ENCODE measurements at regions not wholly inside any gene's neighbourhood (a gene's known extent, or its start where the extent isn't known, plus 50 kb on each side); places are given as distances from the start of the nearest gene placed in this dataset.

DNA sequence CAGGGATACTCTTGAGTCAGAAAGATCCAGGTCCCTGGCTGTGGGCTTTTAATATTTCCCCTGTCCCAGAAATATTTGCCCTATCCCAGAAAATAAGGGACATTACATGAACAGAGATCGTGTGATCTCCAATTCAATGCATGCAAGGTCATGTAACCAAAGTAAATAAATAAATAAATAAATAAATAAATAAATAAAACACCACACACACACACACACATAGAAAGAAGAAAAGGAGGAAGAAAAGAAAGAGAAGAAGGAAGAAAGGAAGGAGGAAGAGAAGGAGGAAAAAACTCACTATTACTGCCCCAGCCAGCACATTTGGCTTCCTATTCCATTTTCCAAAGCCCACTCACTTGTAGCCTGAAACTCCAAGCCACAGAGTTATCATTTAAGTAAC, 117.9 kb upstream of the CFAP20DC start:
- Mint-ChIP-seq H3K4me1 (ENCODE audit: low read depth) (no peaks in the 10 kb centered on the region), H3K36me3 (ENCODE audit: low read depth) (no peaks in the 10 kb centered on the region), H3K4me3 (no peak overlapping the region), H3K9me3 (no peaks in the 10 kb centered on the region), H3K27me3 (ENCODE audit: low read depth) (no peaks in the 10 kb centered on the region), H3K27ac (no peak overlapping the region)
- intact Hi-C loops (cut with micrococcal nuclease) = no loop called here
- DNase-seq = no peak
- CTCF ChIA-PET = no interaction called here

DNA sequence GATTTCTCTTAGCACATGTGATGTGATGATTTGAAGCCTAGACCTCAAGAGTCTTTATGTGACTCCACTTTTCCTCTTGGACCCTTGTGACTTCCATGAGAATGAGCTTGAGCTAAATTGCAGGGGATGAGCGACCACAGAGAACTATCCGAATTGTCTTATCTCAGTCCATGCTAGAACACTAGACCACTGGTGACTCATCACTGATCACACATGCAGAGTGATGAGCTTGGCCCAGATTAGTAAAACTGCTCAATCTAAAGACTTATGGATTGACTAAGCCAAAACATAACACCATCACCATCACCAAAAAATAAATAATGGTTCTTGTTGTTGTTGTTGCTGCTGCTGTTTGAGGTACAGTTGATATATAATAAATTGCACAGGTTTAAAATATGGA, 114.1 kb upstream of the CFAP20DC start:
- H3K27ac Mint-ChIP-seq = no peak overlapping the region
- DNase-seq = no peak
- no peaks in the 10 kb centered on the region for H3K9me3 Mint-ChIP-seq
- H3K36me3 Mint-ChIP-seq (ENCODE audit: low read depth) = no peaks in the 10 kb centered on the region
- H3K4me3 Mint-ChIP-seq = no peak overlapping the region
- CTCF ChIA-PET = no interaction called here
- H3K27me3 Mint-ChIP-seq (ENCODE audit: low read depth) = peaks cover 5% of the 10 kb centered on the region
- H3K4me1 Mint-ChIP-seq (ENCODE audit: low read depth) = no peaks in the 10 kb centered on the region
- intact Hi-C loops (cut with micrococcal nuclease) = no loop called here

DNA sequence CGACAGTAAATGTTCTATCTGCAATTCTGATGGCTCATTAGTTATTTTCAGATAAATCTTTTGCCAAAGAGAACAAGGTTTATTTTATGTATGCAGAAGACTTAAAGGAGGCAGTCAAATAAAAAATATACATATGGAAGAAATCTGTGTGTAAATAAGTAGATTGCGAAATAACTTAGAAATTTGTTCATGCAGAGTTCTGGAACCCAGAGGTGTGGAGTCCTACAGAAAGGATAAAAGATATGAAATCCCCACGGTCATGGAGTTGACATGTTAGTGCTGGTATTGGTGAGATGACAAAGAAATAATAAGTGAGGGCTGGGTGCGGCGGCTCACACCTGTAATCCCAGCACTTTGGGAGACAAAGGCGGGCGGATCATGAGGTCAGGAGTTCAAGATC, 111.2 kb upstream of the CFAP20DC start:
- intact Hi-C loops (cut with micrococcal nuclease) = no loop called here
- no peak for DNase-seq
- H3K27ac Mint-ChIP-seq = no peak overlapping the region
- no peak overlapping the region for H3K4me3 Mint-ChIP-seq
- no peaks in the 10 kb centered on the region for H3K4me1 Mint-ChIP-seq (ENCODE audit: low read depth)
- no peaks in the 10 kb centered on the region for H3K36me3 Mint-ChIP-seq (ENCODE audit: low read depth)
- no peaks in the 10 kb centered on the region for H3K9me3 Mint-ChIP-seq
- CTCF ChIA-PET = no interaction called here
- H3K27me3 Mint-ChIP-seq (ENCODE audit: low read depth) = peaks cover 7% of the 10 kb centered on the region

DNA sequence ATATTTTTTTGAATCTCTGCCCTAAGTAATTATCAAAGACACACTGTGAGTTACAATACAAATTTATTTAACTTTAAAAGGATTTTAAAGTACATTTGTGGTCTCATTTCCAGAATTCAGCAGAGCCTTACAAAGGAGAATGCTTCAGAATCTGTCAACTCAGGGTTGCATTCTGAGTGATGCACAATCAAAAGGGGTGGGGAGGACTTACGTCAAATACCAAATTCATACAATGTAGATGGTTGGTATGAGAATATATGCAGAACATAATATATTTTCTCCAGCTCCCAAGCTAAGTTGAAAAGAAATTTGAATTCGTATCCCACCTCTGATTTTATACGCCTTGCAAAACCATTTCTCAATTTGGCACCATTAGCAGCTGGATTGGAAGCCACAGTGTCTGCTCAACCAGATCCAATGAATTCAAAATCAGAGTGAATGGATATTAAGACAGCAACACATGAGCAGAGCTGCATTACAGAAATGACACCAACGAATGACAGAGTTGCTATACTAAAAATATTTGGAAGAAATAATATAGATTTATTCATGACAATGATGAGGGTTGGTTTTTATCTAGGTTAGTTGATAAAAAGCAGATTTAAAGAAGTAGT, 110.4 kb upstream of the CFAP20DC start:
- no peak overlapping the region for H3K4me3 Mint-ChIP-seq
- no peaks in the 10 kb centered on the region for H3K36me3 Mint-ChIP-seq (ENCODE audit: low read depth)
- H3K27ac Mint-ChIP-seq = no peak overlapping the region
- no peaks in the 10 kb centered on the region for H3K9me3 Mint-ChIP-seq
- DNase-seq = no peak
- H3K4me1 Mint-ChIP-seq (ENCODE audit: low read depth) = no peaks in the 10 kb centered on the region
- H3K27me3 Mint-ChIP-seq (ENCODE audit: low read depth) = peaks cover 7% of the 10 kb centered on the region
- intact Hi-C loops (cut with micrococcal nuclease) = no loop called here
- CTCF ChIA-PET = no interaction called here

DNA sequence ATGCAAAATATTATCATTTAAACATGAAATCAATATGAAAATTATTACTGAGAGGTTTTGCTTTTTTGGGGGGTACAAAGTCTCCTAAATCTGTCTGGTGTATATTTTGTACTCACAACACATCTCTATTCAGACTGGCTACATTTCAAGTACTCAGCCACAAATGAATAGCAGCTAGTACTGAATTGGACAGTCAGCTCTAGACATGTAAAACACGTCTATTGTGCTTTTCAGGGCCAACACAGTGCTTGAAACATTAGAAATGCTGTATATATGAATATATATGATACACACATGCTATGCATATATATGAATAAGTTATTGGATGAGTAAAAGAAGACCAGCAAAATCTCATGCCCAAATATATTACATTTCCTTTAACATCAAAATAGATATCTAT, 103.8 kb upstream of the CFAP20DC start:
- no peak for DNase-seq
- Mint-ChIP-seq H3K27ac (no peak overlapping the region), H3K9me3 (peaks cover 5% of the 10 kb centered on the region), H3K36me3 (ENCODE audit: low read depth) (no peaks in the 10 kb centered on the region), H3K4me1 (ENCODE audit: low read depth) (no peaks in the 10 kb centered on the region), H3K27me3 (ENCODE audit: low read depth) (peaks cover 6% of the 10 kb centered on the region), H3K4me3 (no peak overlapping the region)
- intact Hi-C loops (cut with micrococcal nuclease) = no loop called here
- CTCF ChIA-PET = no interaction called here

DNA sequence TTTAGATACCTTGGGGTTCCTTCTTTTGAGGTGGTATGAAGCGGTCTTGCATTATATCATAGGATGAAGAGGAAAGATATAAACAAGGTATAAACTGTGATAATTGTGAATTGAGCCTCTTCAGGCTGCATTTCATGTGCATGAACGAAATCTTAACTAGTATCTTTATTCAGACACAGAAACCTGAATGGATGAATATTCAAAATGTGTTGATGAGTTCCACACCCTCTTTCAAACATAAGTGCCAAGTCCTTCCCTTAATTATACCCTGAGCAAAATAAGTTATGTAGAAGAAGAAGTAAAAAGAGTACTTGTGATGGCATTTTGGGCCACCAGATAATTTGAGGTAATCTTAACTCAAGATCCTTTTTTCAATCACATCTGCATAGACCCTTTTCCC, 103.1 kb upstream of the CFAP20DC start:
- Mint-ChIP-seq H3K27me3 (ENCODE audit: low read depth) (peaks cover 6% of the 10 kb centered on the region), H3K4me3 (no peak overlapping the region), H3K36me3 (ENCODE audit: low read depth) (no peaks in the 10 kb centered on the region), H3K4me1 (ENCODE audit: low read depth) (no peaks in the 10 kb centered on the region), H3K27ac (no peak overlapping the region), H3K9me3 (peaks cover 6% of the 10 kb centered on the region)
- no peak for DNase-seq
- CTCF ChIA-PET = no interaction called here
- intact Hi-C loops (cut with micrococcal nuclease) = no loop called here

DNA sequence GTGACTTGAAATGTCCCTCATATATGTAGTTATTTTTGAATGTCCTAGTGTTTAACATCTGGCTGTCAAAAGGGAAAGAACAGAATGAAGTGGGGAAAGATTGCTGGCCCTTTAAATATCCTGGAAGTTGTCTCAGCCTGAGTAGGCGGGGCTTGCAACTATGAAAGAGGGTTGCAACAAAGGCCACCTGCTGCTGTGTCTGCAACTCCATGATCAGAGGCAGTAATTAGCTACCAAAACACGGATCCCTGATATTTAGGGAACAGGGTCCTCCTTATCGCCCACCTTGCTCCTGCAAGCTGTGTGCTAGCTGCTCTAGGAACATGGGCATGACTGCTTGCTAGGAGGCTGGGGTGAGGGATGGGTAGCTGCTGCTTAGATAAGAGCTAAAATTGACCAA, 100.2 kb upstream of the CFAP20DC start:
- Mint-ChIP-seq H3K4me1 (ENCODE audit: low read depth) (no peaks in the 10 kb centered on the region), H3K4me3 (no peak overlapping the region), H3K36me3 (ENCODE audit: low read depth) (peaks cover 1% of the 10 kb centered on the region), H3K27me3 (ENCODE audit: low read depth) (peaks cover 6% of the 10 kb centered on the region), H3K27ac (no peak overlapping the region), H3K9me3 (peaks cover 11% of the 10 kb centered on the region)
- CTCF ChIA-PET = no interaction called here
- DNase-seq = no peak
- intact Hi-C loops (cut with micrococcal nuclease) = no loop called here

DNA sequence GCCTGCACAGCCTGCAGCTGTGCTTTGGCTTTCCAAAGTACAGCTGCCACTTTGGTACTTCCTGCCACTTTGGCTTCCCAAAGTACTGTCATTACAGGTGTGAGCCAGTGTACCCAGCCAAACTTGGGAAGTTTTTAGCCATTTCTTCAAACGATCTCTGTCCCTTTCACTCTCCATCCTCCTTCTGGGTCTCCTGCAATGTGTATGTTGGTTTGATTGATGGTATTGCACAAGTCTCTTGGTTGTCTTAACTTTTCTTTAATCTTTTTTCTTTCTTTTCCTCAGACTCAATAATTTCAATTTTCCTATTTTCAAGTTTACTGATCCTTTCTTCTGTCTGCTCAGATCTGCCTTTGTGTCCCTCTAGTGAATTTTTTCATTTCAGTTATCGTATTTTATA, 99.3 kb upstream of the CFAP20DC start:
- no peak for DNase-seq
- Mint-ChIP-seq H3K4me1 (ENCODE audit: low read depth) (no peaks in the 10 kb centered on the region), H3K27me3 (ENCODE audit: low read depth) (peaks cover 6% of the 10 kb centered on the region), H3K9me3 (peaks cover 11% of the 10 kb centered on the region), H3K27ac (no peak overlapping the region), H3K4me3 (no peak overlapping the region), H3K36me3 (ENCODE audit: low read depth) (peaks cover 1% of the 10 kb centered on the region)
- intact Hi-C loops (cut with micrococcal nuclease) = no loop called here
- CTCF ChIA-PET = no interaction called here

DNA sequence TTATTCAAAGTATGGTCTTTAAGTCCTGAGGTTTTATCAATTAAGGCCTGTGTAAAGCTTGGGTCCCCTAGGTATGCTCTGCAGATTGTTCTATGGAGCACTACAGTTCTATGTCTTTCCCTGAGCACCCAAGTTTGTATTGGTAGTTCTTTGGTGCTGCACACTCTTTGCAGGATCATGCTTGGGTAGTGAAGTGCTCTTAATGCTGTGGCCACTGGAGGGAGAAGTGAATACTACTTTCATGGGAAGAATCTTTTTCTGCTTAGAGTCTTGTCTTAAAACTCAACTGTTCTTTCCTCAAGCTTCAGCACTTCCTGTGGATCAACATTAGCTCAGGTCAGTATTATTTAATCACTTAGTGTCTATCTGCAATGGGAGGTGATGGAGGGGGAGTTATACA, 93.6 kb upstream of the CFAP20DC start:
- no peak for DNase-seq
- Mint-ChIP-seq H3K4me3 (no peak overlapping the region), H3K27me3 (ENCODE audit: low read depth) (peaks cover 3% of the 10 kb centered on the region), H3K9me3 (peaks cover 5% of the 10 kb centered on the region), H3K4me1 (ENCODE audit: low read depth) (no peaks in the 10 kb centered on the region), H3K27ac (no peak overlapping the region), H3K36me3 (ENCODE audit: low read depth) (peaks cover 1% of the 10 kb centered on the region)
- CTCF ChIA-PET = no interaction called here
- intact Hi-C loops (cut with micrococcal nuclease) = no loop called here

DNA sequence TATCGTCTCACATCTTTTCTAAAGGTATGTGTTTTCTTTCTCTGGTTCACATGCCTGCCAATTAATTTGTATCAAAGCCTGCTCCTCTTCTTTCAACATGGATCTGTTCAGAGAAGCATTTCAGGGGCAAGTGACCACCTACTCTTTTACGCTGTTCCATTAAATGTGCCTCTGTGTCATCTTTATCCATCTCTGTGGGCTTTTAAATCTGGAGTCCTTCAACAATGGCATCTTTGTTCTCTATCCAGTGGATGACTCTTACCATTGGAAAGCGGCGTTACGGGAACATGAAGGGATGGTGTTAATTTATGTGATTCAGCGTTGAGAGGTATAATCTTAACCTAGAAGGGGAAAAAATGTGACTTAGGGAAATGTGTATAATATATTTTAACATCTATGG, 92.7 kb upstream of the CFAP20DC start:
- CTCF ChIA-PET = no interaction called here
- peaks cover 3% of the 10 kb centered on the region for H3K27me3 Mint-ChIP-seq (ENCODE audit: low read depth)

DNA sequence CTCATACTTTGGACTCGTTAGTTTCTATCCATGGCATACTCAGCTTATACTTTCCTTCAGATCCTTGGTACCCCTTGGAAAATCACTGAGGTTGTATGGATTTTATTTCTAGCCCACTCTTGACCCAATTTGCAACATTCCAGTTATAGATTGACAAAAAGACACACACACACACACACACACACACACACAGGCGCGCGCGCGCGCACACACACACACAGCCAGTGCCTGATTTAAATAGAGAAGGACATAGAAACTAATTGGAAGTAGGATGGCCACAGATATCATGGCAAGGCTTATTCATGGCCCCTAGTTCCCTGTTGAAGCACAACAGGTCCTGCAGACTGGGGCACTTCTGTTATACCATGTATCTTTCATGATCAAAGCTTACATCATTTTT, 89.1 kb upstream of the CFAP20DC start:
- no peaks in the 10 kb centered on the region for H3K4me1 Mint-ChIP-seq (ENCODE audit: low read depth)
- DNase-seq = no peak
- no peak overlapping the region for H3K4me3 Mint-ChIP-seq
- H3K27me3 Mint-ChIP-seq (ENCODE audit: low read depth) = no peaks in the 10 kb centered on the region
- CTCF ChIA-PET = no interaction called here
- H3K36me3 Mint-ChIP-seq (ENCODE audit: low read depth) = no peaks in the 10 kb centered on the region
- intact Hi-C loops (cut with micrococcal nuclease) = no loop called here
- H3K27ac Mint-ChIP-seq = no peak overlapping the region
- no peaks in the 10 kb centered on the region for H3K9me3 Mint-ChIP-seq

More for the DNA sequence above, 92.7 kb upstream of the CFAP20DC start:
- no peak overlapping the region for H3K4me3 Mint-ChIP-seq
- H3K36me3 Mint-ChIP-seq (ENCODE audit: low read depth) = peaks cover 1% of the 10 kb centered on the region
- peaks cover 2% of the 10 kb centered on the region for H3K9me3 Mint-ChIP-seq
- no peaks in the 10 kb centered on the region for H3K4me1 Mint-ChIP-seq (ENCODE audit: low read depth)
- H3K27ac Mint-ChIP-seq = no peak overlapping the region
- intact Hi-C loops (cut with micrococcal nuclease) = no loop called here
- no peak for DNase-seq

DNA sequence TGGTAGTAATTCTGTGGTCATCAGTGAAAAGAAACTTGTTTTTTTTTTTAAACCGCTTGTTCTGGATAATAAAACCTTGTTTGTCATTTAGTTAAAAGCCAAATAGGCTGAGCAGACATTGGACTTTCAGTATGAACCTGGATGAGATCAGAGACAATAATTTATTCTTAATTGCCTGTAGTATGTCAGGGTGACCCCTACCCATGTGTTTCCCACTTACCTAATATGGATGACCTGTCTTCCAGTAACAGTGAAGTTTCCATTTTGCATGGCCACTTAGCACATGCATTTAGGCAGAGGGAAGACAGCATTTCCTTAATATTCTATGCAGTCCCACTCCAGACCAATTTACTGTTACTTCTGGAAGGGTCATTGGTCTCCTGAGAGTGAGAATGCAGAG, 87.6 kb upstream of the CFAP20DC start:
- H3K36me3 Mint-ChIP-seq (ENCODE audit: low read depth) = no peaks in the 10 kb centered on the region
- no peaks in the 10 kb centered on the region for H3K9me3 Mint-ChIP-seq
- H3K4me3 Mint-ChIP-seq = no peak overlapping the region
- intact Hi-C loops (cut with micrococcal nuclease) = no loop called here
- CTCF ChIA-PET = no interaction called here
- DNase-seq = no peak
- H3K27me3 Mint-ChIP-seq (ENCODE audit: low read depth) = no peaks in the 10 kb centered on the region
- H3K4me1 Mint-ChIP-seq (ENCODE audit: low read depth) = no peaks in the 10 kb centered on the region
- no peak overlapping the region for H3K27ac Mint-ChIP-seq

DNA sequence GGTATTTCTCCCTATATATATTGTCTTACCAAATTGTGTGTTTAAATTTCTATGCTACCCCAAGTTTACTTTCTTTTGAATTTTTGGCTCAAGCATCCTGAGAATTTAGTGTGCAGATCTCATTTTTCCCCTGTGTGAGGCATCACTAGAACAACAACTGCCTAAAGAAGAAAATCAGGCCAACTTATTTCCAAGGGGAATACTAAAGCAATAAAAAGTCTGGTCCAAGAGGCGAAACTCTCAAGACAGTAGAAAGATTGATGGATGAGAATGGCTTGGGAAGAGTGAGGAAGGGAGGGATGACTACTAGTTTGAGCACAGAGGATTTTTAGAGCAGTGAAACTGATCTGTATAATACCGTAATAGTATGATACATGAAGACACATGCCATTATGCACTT, 86.3 kb upstream of the CFAP20DC start:
- no peak for DNase-seq
- H3K36me3 Mint-ChIP-seq (ENCODE audit: low read depth) = no peaks in the 10 kb centered on the region
- H3K27ac Mint-ChIP-seq = no peak overlapping the region
- CTCF ChIA-PET = no interaction called here
- intact Hi-C loops (cut with micrococcal nuclease) = no loop called here
- H3K27me3 Mint-ChIP-seq (ENCODE audit: low read depth) = no peaks in the 10 kb centered on the region
- H3K9me3 Mint-ChIP-seq = no peaks in the 10 kb centered on the region
- no peak overlapping the region for H3K4me3 Mint-ChIP-seq
- no peaks in the 10 kb centered on the region for H3K4me1 Mint-ChIP-seq (ENCODE audit: low read depth)

DNA sequence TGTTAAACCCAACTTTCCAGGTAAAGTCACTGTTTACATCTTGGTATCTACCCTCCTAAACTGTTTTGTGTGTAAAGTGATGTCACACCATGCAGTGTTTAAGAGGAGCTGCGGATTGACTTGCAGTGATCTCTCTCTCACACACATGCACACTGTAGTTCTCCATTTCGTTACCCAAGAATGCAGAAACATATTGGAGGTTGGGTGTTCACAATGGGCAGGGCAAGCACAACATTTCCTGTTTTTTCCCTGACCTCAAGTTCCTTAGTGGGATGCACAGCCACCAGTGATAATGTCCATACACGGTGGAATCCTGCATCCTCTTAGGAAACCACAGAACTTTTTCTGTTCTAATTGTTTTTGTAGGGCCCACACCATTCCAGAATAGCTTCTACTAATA, 85.3 kb upstream of the CFAP20DC start:
- no peak for DNase-seq
- CTCF ChIA-PET = no interaction called here
- Mint-ChIP-seq H3K4me1 (ENCODE audit: low read depth) (no peaks in the 10 kb centered on the region), H3K27me3 (ENCODE audit: low read depth) (no peaks in the 10 kb centered on the region), H3K4me3 (no peak overlapping the region), H3K27ac (no peak overlapping the region), H3K36me3 (ENCODE audit: low read depth) (no peaks in the 10 kb centered on the region), H3K9me3 (no peaks in the 10 kb centered on the region)
- intact Hi-C loops (cut with micrococcal nuclease) = no loop called here

Measured in activated naive CD4-positive, alpha-beta T cell treated with anti-CD3 and anti-CD28 coated beads for 36 hours (primary cell).